CD4-positive, alpha-beta T cell treated with Interleukin-12 subunit alpha and Interleukin-12 subunit beta, for 1 hour (primary cell): ENCODE measurements at regions not wholly inside any gene's neighbourhood (a gene's known extent, or its start where the extent isn't known, plus 50 kb on each side); places are given as distances from the start of the nearest gene placed in this dataset.
"Not testable (repeated sequence)": the region's sequence is repeated elsewhere in the genome, so short reads cannot be mapped to it uniquely, and the experiment has no call there.

Experiments
- DNase-seq: peaks from one replicate; pipeline ENCODE4 v3.0.0-alpha.2; 2020

GRCh38 chr1:157247764-157248049 lies 109.5 kb upstream of the ETV3 start:
- DNase-seq: not testable (repeated sequence)

- no peak for DNase-seq
These were observed 109.0 kb upstream of the ETV3 start for GRCh38 chr1:157247005-157247763.

- DNase-seq: no peak
These were observed 107.6 kb upstream of the ETV3 start for GRCh38 chr1:157245823-157246222.

- no peak for DNase-seq
These were observed 103.0 kb upstream of the ETV3 start for GRCh38 chr1:157241185-157241538.

GRCh38 chr1:157240495-157241184 lies 102.4 kb upstream of the ETV3 start:
- DNase-seq: no peak

GRCh38 chr1:157239936-157240335 lies 101.7 kb upstream of the ETV3 start:
- DNase-seq: no peak

GRCh38 chr1:157238585-157238984 lies 100.4 kb upstream of the ETV3 start:
- DNase-seq: no peak

- DNase-seq: no peak
These were observed 99.8 kb upstream of the ETV3 start for GRCh38 chr1:157237981-157238380.

- no peak for DNase-seq
These were observed 99.3 kb upstream of the ETV3 start for GRCh38 chr1:157237522-157237921.

- no peak for DNase-seq
These were observed 97.9 kb upstream of the ETV3 start for GRCh38 chr1:157236072-157236471.

- no peak for DNase-seq
These were observed 97.1 kb upstream of the ETV3 start for GRCh38 chr1:157235307-157235706.

- no peak for DNase-seq
These were observed 96.6 kb upstream of the ETV3 start for GRCh38 chr1:157234705-157235273.

GRCh38 chr1:157233131-157233530 lies 94.9 kb upstream of the ETV3 start:
- DNase-seq: no peak

GRCh38 chr1:157231846-157232525 lies 93.8 kb upstream of the ETV3 start:
- no peak for DNase-seq

- no peak for DNase-seq
These were observed 92.3 kb upstream of the ETV3 start for GRCh38 chr1:157230500-157230899.

- DNase-seq: no peak
These were observed 89.5 kb upstream of the ETV3 start for GRCh38 chr1:157227700-157228099.

- no peak for DNase-seq
These were observed 88.5 kb upstream of the ETV3 start for GRCh38 chr1:157226739-157227138.

- no peak for DNase-seq
These were observed 81.4 kb upstream of the ETV3 start for GRCh38 chr1:157219600-157219999.

GRCh38 chr1:157219182-157219581 lies 81.0 kb upstream of the ETV3 start:
- DNase-seq: no peak

GRCh38 chr1:157218671-157219070 lies 80.5 kb upstream of the ETV3 start:
- no peak for DNase-seq

- DNase-seq: no peak
These were observed 79.3 kb upstream of the ETV3 start for GRCh38 chr1:157217486-157217885.

GRCh38 chr1:157213836-157214235 lies 75.6 kb upstream of the ETV3 start:
- DNase-seq: no peak

- DNase-seq: no peak
These were observed 71.3 kb upstream of the ETV3 start for GRCh38 chr1:157209514-157209913.

- DNase-seq: not testable (repeated sequence)
These were observed 67.8 kb upstream of the ETV3 start for GRCh38 chr1:157205982-157206381.
